ENCODE measurements at regions not wholly inside any gene's neighbourhood (a gene's known extent, or its start where the extent isn't known, plus 50 kb on each side); places are given as distances from the start of the nearest gene placed in this dataset.

DNA sequence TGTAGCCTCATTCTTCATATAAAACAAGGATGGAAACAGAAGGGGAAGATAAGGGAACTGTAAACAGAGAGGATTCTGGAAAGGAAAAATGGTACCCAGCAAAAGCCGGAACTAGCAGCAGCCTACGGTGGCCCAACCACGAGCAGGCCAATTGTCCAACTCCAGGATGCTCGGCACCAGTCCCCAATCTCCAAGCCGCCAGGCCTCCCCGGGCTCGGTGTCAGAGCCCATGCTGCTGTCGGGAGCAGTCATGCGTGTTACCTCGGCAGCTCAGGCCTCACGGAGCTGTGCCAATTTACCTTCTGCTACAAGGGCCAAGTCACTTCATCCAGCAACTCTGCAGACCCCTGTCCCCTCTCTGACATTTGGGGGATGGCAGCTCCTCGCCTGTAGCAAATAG lies 130.8 kb downstream of the ZBTB18 start:
- TF ChIP-seq POLR2A (IDR thresholded peaks at IDR 0.05; ENCODE audit: low read depth, low read length): no peak
- TF ChIP-seq TAF1 (IDR thresholded peaks at IDR 0.05; ENCODE audit: borderline replicate concordance, low read depth, low read length): no peak
